Ishikawa (cell line): ENCODE measurements at regions not wholly inside any gene's neighbourhood (a gene's known extent, or its start where the extent isn't known, plus 50 kb on each side); places are given as distances from the start of the nearest gene placed in this dataset.
A peak's percentile ranks its signal among the peaks of the same experiment; 100 is the strongest.

ENCODE experiments used
- CEBPB ChIP-seq: IDR thresholded peaks from 2 replicates; pipeline ENCODE4 v1.6.1; 2012
- CREB1 ChIP-seq: IDR thresholded peaks from 2 replicates; pipeline ENCODE4 v1.6.1; 2012; ENCODE audit warnings: low read depth
- EGR1 ChIP-seq: IDR thresholded peaks from 2 replicates; pipeline ENCODE4 v1.6.1; 2012
- EP300 ChIP-seq: IDR thresholded peaks from 2 replicates; pipeline ENCODE4 v1.6.1; 2012; ENCODE audit warnings: borderline replicate concordance
- FOXM1 ChIP-seq: IDR thresholded peaks from 2 replicates; pipeline ENCODE4 v1.6.1; 2012; ENCODE audit warnings: low read depth, borderline replicate concordance
- NFIC ChIP-seq: IDR thresholded peaks from 2 replicates; pipeline ENCODE4 v1.6.1; 2012
- RAD21 ChIP-seq: IDR thresholded peaks from 2 replicates; pipeline ENCODE4 v1.6.1; 2012; ENCODE audit warnings: low read depth
- TAF1 ChIP-seq: IDR thresholded peaks from 2 replicates; pipeline ENCODE4 v1.6.1; 2012; ENCODE audit warnings: low read depth, mild to moderate bottlenecking
- TCF12 ChIP-seq: IDR thresholded peaks from 2 replicates; pipeline ENCODE4 v1.6.1; 2012; ENCODE audit warnings: low read depth
- TEAD4 ChIP-seq: IDR thresholded peaks from 2 replicates; pipeline ENCODE4 v1.6.1; 2012
- YY1 ChIP-seq: IDR thresholded peaks from 2 replicates; pipeline ENCODE4 v1.6.1; 2012; ENCODE audit warnings: low read depth
- ZBTB7A ChIP-seq: IDR thresholded peaks from 2 replicates; pipeline ENCODE4 v1.6.1; 2012; ENCODE audit warnings: low read depth
- TF ChIP-seq, protein P1 (sequence below): IDR thresholded peaks from 2 replicates; pipeline ENCODE4 v1.6.1; 2012
- TF ChIP-seq, protein P2 (sequence below): IDR thresholded peaks from 2 replicates; pipeline ENCODE4 v1.6.1; 2012
- TF ChIP-seq, protein P3 (sequence below): IDR thresholded peaks from 2 replicates; pipeline ENCODE4 v1.6.1; 2012; ENCODE audit warnings: low read depth, mild to moderate bottlenecking

DNA sequence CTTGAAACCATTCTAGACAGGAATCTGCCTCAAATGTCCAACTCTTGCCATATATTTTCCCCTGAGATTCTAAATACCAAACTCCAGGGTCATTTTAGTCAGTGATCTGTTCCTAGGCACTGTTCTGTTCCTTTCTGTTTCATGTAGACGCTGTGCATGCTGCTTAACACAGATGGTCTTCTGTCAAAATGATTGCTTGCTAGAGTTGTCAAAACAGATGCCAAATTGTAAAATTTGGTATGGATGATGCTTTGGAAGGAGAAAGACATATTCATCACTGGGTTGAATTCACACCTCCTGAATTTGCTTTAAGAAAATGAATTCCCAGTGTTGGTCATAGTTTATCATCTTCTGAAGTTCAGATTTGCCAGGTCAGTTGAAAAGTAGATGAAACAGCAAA, 425.9 kb downstream of the ETS1 start:
- TF ChIP-seq NFIC (no peak), YY1 (no peak), FOXM1 (no peak), TCF12 (no peak), TEAD4 (no peak), CREB1 (no peak), ZBTB7A (no peak), EP300 (no peak), CEBPB (no peak), TAF1 (no peak)
- TF ChIP-seq, protein P1, sequence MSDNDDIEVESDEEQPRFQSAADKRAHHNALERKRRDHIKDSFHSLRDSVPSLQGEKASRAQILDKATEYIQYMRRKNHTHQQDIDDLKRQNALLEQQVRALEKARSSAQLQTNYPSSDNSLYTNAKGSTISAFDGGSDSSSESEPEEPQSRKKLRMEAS, result no peak
- TF ChIP-seq, protein P2, sequence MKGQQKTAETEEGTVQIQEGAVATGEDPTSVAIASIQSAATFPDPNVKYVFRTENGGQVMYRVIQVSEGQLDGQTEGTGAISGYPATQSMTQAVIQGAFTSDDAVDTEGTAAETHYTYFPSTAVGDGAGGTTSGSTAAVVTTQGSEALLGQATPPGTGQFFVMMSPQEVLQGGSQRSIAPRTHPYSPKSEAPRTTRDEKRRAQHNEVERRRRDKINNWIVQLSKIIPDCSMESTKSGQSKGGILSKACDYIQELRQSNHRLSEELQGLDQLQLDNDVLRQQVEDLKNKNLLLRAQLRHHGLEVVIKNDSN, result no peak
- TF ChIP-seq, protein P3, sequence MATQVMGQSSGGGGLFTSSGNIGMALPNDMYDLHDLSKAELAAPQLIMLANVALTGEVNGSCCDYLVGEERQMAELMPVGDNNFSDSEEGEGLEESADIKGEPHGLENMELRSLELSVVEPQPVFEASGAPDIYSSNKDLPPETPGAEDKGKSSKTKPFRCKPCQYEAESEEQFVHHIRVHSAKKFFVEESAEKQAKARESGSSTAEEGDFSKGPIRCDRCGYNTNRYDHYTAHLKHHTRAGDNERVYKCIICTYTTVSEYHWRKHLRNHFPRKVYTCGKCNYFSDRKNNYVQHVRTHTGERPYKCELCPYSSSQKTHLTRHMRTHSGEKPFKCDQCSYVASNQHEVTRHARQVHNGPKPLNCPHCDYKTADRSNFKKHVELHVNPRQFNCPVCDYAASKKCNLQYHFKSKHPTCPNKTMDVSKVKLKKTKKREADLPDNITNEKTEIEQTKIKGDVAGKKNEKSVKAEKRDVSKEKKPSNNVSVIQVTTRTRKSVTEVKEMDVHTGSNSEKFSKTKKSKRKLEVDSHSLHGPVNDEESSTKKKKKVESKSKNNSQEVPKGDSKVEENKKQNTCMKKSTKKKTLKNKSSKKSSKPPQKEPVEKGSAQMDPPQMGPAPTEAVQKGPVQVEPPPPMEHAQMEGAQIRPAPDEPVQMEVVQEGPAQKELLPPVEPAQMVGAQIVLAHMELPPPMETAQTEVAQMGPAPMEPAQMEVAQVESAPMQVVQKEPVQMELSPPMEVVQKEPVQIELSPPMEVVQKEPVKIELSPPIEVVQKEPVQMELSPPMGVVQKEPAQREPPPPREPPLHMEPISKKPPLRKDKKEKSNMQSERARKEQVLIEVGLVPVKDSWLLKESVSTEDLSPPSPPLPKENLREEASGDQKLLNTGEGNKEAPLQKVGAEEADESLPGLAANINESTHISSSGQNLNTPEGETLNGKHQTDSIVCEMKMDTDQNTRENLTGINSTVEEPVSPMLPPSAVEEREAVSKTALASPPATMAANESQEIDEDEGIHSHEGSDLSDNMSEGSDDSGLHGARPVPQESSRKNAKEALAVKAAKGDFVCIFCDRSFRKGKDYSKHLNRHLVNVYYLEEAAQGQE, result no peak

DNA sequence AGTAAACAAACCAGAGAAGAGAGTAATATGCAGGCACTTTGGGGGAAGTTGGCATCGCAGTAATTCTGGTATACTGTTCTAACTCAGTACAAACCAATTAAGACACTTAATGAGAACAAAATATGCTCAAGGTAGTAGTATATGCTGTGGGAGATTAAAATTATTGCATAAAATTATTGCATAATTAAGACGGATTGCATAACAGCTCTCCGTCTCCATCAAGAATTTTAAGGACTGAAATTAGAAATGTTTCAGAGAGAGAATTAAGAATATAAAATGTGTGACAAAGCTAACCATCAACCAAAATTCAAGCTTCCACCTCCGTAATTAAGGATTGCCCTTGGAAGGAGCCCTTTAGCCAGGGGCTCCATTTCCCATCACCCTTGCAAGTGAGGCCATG, 428.5 kb downstream of the ETS1 start:
- TF ChIP-seq FOXM1 (no peak), TCF12 (no peak), EGR1 (no peak), CREB1 (no peak), TAF1 (no peak), YY1 (no peak), ZBTB7A (no peak), TEAD4 (no peak)
- TF ChIP-seq, protein P1, result no peak
- TF ChIP-seq, protein P3, result no peak

DNA sequence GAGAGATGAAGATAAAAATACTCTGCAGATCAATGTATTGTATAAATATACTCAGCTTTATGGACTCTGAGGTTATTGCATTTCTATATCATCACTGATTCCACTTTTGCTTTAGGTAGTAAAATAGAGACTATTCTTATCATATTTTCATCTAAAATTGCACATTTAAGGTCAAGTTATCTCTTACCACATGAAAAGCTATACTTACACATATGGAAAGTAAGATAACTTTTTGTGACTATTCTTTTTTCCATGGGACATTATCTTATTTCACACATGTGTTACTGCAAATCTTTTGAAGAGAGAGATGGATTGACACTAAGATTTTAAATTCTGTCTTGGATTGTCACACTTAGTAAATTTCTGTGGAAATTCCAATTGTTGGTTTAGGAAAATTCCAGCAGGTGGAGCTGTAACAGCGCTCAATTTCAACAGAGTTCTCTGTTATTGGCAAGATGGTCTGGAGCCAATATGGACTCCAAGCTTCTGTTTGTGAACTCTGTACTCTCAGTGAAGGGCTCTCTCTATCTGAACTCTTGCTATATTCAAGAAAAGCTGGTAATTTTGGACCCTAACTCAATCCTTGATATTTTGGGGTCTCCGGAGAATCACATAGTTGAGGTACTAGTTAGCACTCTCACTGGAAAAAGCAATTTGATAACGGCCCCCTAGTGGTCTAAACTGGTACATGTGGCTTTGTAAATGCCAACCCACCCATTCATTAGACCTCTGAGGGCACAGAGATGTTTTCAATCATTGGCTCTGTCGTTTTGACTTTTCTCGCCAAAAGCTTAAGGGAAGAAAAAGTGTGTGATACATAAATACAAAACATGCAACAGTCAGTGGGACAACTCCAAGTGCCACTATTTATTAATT, 429.7 kb downstream of the ETS1 start:
- 0 out of 2 replicates have a peak, but pooled peaks have one; percentile 18 for TF ChIP-seq CEBPB
- TF ChIP-seq, protein P3, result no peak
- TF ChIP-seq TEAD4, result peak; percentile 59
- no peak for TF ChIP-seq FOXM1
- no peak for TF ChIP-seq CREB1
- TF ChIP-seq EP300, result no peak
- TF ChIP-seq, protein P1, result no peak
- TF ChIP-seq, protein P2, result no peak
- TF ChIP-seq NFIC, result peak; percentile 29; the same call in 1 of the 2 replicates
- TF ChIP-seq EGR1, result no peak
- no peak for TF ChIP-seq ZBTB7A
- TF ChIP-seq RAD21, result peak; percentile 76
- no peak for TF ChIP-seq TAF1
- peak; percentile 68 for TF ChIP-seq YY1
- no peak for TF ChIP-seq TCF12

DNA sequence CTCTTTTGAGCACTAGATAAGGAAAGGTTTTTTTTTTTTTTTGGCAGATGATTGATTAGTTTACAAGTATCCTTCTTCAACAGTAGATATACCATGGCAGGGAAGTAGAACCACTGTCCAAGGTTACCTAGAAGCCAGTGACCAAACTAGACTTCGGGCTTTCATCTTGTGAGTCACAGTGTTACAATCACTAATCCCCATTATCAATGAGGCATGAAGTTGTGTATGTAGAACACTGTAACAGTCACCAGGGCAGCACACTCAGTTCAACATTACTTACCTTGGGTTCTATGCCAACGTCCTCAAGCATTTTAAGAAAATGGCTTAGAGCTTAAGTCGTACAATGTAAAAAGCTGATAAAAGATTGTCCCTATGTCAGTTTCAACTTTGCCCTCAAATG, 430.9 kb downstream of the ETS1 start:
- TF ChIP-seq NFIC (no peak), FOXM1 (0 out of 2 replicates have a peak, but pooled peaks have one; percentile 15)
